AG08395 (cell line): ENCODE measurements at regions not wholly inside any gene's neighbourhood (a gene's known extent, or its start where the extent isn't known, plus 50 kb on each side); places are given as distances from the start of the nearest gene placed in this dataset.
"Not testable (repeated sequence)": the region's sequence is repeated elsewhere in the genome, so short reads cannot be mapped to it uniquely, and the experiment has no call there.

ENCODE experiments used
- DNase-seq: peaks from one replicate; pipeline ENCODE4 v3.0.0; 2012; ENCODE audit warnings: mixed read lengths, low spot score

DNA sequence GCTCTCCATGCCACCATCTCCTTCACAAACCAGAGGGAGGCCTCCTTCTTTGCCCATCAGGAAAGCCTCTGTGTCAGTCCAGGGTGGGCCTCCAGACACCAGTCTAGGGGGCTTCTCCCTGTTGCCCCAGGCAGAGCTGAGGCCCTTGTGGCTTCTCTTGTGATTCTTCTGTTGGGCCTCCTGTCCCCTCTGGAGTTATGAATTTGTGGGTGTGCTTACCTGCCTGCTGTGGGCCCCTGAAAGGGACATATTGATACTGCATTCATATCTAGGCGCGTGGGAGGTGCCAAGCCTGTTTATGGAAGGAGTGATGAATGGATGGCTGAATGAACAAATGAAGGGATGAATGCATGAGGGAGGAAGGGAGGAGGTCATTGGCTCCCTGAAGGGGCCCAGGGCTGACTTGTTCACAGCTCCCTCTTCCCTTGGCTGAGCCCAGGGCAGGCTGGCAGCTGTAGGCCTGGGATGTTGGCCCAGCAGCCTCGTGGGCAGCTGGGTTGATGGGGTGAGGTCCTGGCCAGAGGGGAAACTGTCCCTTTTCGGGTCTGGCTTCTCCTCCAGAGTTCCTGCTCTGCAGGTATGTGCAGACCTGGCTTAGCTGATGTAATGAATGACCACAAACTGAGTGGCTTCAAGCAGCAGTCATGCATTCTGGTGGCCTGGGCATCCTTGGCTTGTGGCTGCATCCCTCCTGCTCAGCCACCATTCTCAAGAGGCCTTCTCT lies 195.4 kb downstream of the GOLGA6L6 start:
- DNase-seq, result no peak

DNA sequence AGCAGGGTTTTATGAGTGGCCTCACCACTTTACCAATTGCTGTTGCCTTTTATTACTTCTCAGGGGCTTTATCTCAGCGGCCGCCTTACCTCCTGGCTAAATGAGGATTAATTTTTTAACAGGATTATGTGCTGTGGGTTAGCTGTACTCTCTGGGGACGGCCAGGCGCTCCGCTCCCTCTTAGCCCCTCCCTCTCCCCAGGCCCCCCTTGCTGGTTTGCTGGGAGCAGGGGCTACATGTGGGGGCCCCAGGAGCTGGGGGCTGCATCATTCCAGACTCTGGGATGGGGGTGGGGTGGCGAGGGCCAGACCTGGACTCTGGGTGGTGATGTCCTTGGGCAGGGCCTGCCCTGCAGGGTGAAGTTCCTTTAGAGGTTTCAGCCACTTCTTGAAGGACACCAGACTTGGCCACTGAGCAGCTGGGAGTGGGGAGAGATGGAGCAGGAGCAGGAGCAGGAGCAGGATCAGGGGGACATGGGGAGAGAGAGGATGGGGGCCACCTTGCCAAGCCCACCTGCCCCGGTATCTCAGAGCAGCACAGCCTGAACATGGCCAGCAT lies 196.1 kb downstream of the GOLGA6L6 start:
- DNase-seq, result no peak

DNA sequence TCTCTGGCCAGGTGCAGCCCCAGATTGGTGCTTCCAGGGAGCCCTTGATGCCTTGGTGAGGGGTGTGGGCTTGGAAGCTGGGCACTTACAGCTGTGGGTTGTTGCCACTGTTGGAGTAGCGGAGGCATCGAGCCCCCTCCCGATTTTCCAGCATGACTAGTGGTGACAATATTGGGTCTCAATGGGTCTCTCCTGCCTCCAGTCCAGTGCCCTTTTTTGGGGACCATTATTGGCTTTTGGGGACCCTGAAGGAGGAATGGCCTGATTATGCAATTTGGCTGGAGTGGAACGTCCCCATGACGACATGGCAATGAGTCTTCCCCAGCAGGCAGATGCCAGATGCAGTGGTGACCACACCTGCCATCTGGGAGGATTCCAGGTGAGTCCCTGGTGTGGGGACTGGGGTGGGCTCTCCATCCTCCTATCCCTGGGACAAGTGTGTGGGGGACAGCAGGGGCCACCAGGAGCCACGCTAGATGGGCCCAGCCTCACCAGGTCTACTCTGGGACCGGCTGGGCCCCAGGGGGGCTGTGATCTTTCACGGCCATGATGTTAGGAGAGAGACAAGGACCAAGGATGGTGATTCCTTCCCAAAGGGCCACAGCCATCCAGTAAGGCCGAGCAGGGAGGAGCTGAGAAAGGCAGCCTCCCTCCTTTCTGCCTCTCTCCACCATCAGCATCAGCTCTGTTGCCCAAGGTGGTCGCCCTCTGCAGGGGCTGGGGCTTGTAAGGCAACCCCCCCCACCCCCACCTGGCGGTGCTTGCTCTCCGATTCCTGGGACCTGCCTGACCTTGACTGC lies 196.8 kb downstream of the GOLGA6L6 start:
- DNase-seq, result no peak

DNA sequence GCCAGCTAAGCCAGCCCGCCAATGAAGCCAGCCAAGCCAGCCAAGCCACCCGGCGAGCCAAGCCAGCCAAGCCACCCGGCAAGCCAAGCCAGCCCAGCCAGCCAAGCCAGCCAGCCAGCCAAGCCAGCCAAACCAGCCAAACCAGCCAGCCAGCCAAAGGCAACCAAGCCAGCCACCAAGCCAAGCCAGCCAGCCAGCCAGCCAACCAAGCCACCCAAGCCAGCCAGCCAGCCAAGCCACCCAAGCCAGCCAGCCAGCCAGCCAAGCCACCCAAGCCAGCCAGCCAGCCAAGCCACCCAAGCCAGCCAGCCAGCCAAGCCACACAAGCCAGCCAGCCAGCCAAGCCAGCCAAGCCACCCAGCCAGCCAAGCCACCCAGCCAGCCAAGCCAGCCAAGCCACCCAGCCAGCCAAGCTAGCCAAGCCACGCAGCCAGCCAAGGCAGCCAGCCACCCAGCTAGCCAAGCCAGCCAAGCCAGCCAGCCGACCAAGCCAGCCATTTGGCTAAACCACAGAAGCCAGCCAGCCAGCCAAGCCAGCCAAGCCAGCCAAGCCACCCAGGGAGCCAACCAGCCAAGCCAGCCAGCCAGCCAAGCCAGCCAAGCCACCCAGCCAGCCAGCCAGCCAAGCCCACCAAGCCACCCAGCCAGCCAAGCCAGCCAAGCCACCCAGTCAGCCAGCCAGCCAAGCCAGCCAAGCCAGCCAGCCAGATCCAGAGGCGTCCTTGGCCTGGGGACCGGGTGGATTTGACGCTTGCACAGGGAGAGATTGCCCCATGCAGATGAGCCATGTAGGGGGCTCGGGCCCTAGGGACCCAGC lies 198.0 kb downstream of the GOLGA6L6 start:
- DNase-seq, result not testable (repeated sequence)

DNA sequence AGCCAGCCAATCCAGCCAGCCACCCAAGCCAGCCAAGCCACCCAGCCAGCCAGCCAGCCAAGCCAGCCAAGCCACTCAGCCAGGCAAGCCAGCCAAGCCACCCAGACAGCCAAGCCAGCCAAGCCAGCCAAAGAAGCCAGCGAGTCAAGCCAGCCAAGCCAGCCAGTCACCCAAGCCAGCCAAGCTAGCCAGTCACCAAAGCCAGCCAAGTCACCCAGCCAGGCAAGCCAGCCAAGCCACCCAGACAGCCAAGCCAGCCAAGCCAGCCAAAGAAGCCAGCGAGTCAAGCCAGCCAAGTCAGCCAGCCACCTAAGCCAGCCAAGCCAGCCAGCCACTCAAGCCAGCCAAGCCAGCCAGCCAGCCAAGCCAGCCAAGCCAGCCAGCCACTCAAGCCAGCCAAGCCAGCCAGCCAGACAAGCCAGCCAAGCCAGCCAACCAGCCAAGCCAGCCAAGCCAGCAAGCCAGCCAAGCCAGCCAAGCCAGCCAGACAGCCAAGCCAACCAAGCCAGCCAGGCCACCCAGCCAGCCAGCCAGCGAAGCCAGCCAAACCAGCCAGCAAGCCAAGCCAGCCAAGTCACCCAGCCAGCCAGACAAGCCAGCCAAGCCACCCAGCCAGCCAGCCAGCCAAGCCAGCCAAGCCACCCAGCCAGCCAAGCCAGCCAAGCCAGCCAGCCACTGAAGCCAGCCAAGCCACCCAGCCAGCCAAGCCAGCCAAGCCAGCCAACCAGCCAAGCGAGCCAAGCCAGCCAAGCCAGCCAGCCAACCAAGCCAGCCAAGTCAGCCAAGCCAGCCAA lies 198.8 kb downstream of the GOLGA6L6 start:
- DNase-seq, result not testable (repeated sequence)

DNA sequence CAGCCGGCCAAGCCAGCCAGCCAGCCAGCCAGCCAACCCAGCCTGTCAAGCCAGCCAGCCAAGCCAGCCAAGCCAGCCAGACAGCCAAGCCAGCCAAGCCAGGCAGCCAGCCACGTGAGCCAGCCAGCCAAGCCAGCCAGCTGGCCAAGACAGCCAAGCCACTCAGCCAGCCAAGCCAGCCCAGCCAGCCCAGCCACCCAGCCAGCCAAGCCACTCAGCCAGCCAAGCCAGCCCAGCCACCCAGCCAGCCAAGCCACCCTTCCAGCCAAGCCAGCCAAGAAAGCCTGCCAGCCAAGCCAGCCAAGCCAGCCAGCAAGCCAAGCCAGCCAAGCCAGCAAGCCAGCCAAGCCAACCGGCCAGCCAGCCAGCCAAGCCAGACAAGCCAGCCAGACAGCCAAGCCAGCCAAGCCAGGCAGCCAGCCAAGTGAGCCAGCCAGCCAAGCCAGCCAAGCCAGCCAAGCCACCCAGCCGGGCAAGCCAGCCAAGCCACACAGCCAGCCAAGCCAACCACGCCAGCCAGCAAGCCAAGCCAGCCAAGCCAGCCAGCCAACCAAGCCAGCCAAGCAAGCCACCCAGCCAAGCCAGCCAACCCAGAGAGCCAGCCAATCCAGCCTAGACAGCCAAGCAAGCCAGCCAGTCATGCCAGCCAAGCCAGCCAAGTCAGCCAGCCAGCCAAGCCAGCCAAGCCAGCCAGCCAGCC lies 199.5 kb downstream of the GOLGA6L6 start:
- DNase-seq, result no peak

DNA sequence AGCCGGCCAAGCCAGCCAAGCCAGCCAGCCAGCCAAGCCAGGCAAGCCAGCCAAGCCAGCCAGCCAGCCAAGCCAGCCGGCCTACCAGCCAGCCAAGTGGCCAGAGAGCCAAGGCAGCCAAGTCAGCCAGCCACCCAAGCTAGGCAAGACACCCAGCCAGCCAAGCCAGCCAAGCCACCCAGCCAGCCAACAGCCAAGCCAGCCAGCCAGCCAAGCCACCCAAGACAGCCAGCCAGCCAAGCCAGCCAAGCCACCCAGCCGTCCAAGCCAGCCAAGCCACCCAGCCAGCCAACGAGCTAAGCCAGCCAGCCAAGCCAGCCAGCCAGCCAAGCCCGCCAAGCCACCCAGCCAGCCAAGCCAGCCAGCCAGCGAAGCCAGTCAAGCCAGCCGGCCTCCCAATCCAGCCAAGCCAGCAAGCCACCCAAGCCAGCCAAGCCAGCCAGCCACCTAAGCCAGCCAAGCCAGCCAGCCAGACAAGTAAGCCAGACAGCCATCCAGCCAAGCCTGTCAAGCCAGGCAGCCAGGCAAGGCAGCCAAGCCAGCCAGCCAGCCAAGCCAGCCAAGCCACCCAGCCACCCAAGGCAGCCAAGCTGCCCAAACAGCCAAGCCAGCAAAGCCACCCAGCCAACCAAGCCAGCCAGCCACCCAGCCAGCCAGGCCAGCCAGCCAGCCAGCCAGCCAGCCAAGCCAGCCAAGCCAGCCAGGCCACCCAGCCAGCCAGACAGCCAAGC lies 200.5 kb downstream of the GOLGA6L6 start:
- no peak for DNase-seq

DNA sequence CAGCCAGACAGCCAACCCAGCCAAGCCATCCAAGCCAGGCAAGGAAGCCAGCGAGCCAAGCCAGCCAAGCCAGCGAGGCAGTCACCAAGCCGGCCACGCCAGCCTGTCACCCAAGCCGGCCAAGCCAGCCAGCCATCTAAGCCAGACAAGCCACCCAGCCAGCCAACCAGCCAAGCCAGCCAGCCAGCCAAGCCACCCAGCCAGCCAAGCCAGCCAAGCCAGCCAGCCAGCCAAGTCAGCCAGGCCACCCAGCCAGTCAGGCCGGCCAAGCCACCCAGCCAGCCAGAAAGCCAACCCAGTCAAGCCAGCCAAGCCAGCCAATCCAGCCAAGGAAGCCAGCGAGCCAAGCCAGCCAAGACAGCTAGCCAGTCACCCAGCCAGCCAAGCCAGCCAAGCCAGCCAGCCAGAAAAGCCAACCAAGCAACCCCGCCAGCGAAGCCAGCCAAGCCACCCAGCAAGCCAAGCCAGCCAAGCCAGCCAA lies 201.2 kb downstream of the GOLGA6L6 start:
- no peak for DNase-seq

DNA sequence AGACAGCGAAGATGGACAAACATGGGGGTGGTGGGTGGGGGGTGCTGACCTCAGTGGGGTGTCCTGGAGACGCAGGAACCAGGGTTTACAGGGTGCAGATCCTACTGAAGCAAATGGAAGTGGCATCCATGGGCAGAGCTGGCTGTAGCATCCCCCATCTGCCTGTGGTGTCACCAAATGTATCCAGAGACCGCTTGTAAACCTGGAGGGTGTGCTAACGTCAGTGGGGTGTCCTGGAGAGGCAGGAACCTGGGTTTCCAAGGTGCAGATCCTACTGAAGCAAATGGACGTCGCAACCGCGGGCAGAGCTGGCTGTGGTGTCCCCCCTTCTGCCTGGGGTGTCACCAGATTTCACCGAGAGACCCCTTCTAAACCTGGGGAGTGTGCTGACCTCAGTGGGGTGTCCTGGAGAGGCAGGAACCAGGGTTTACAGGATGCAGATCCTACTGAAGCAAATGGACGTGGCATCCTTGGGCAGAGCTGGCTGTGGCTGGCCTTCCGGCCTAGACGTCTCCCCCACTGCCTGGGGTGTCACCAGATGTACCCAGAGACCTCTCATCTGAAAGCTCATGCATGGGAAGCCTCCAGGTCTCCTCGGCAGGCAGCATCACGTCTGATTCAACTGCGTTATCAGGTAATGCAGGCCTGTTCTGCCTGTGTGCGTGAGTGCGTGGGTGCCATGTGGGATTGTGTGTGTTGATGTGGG lies 202.4 kb downstream of the GOLGA6L6 start:
- not testable (repeated sequence) for DNase-seq

DNA sequence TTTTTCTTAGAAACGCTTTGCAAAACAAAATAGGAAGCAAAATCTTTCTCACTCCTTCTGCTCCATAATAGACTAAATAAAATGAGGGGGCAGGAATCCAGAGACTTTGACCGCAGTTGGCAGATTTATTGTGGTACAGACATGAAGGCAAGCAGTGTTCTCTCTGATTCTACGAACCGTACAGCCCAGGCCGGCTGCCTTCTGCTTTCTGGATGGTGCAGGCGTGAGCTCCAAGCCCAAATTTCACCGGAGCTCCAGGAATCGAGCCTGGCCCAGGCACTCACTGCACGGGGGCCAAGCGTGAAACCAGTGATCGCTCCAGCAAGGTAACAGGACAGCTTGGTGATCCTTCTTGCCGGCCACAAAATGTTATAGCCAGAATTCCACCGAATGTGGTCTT lies 202.9 kb downstream of the GOLGA6L6 start:
- not testable (repeated sequence) for DNase-seq

DNA sequence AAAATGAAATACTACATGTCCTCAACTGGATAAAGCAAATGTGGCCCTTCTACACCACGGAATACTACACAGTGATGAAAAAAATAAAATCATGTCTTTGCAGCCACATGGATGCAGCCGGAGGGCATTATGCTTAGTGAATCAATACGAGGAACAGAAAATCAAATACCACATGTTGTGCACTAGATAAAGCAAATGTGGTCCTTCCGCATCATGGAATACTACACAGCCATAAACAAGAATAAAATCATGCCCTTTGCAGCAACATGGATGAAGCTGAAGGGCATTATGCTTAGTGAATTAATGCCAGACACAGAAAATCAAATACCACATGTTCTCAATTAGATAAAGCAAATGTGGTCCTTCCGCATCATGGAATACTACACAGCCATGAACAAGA lies 204.4 kb downstream of the GOLGA6L6 start:
- DNase-seq, result not testable (repeated sequence)

DNA sequence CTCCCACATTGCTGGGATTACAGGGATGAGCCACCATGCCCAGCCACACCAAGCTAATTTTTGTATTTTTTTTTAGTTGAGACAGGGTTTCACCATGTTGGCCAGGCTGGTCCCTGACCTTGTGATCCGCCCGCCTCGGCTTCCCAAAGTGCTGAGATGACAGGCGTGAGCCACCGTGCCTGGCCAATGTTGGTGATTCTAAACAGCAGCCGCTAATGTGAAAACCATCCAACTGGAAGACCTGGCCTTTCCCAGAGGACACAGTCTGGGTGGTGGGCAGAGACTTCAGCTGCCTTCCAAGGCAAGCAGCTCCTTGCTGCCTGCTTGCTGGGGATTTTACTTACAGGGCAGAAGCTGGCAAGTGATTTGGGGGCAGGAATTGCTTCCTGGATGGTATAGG lies 207.1 kb downstream of the GOLGA6L6 start:
- not testable (repeated sequence) for DNase-seq

DNA sequence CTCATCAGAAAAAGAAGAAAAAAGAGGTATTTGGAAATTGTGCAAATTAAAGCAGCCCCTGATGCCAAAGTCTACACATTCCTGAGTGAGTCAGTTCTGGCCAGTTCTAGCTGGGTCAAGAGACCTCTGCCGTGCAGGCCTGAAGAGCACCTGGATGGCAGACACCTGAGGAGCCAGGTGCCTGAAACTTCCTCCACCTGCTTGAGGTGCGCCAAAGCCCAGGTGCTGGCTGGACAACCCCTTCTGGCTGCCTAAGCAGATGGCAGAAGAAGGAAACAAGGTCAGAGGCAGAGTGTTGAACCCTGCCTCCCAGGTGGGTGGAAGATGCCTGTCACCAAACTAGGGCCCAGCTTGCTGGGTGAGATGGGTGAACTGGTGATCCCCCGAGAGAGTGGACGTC lies 215.8 kb downstream of the GOLGA6L6 start:
- not testable (repeated sequence) for DNase-seq

DNA sequence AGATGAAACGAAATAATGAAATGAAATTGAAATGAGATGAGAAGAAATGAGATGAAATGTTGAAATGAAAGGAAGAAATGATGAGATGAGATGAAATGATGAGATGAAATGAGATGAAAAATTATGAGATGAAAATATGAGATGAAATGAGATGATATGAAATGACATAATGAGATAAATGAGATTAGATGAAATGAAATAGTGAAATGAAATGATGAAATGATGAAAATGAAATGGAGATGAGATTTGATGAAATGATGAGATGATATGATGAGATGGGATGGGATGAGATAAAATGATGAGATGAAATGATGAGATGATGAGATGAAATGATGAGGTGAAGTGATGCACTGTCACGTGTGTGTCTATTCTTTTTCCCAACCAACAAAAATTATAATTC lies 224.5 kb downstream of the GOLGA6L6 start:
- DNase-seq, result not testable (repeated sequence)

DNA sequence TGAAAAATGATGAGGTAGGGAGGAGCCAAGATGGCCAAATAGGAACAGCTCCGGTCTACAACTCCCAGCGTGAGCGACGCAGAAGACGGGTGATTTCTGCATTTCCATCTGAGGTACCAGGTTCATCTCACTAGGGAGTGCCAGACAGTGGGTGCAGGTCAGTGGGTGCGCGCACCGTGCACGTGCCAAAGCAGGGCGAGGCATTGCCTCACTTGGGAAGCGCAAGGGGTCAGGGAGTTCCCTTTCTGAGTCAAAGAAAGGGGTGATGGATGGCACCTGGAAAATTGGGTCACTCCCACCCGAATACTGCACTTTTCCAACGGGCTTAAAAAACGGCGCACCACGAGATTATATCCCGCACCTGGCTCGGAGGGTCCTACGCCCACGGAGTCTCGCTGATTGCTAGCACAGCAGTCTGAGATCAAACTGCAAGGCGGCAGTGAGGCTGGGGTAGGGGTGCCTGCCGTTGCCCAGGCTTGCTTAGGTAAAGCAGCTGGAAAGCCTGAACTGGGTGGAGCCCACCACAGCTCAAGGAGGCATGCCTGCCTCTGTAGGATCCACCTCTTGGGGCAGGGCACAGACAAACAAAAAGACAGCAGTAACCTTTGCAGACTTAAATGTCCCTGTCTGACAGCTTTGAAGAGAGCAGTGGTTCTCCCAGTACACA lies 230.5 kb downstream of the GOLGA6L6 start:
- not testable (repeated sequence) for DNase-seq

DNA sequence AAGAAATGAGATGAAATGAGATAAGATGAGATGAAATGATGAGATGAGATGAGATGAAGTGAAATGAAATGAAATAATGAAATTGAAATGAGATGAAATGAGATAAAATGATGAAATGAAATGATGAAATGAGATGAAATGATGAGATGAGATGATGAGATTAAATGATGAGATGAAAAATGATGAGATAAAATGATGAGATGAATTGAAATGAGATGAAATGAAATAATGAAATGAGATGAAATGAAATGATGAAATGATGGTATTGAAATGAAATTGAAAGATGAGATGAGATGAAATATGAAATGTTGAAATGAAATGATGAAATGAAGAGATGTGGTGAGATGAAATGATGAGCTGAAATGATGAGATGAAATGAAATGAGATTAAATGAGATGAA lies 231.0 kb downstream of the GOLGA6L6 start:
- no peak for DNase-seq

DNA sequence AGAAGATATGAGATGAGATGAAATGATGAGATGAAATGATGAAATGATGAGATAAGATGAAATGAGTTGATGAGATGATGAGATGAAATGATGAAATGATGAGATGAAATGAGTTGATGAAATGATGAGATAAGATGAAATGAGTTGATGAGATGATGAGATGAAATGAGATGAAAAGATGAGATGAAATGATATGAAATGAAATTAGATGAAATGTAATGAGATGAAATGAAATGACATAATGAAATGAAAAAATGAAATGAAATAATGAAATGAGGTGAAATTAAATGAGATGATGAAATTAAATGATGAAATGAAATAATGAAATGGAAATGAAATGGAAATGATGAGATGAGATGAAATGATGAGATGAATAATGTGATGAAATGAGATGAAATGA lies 231.6 kb downstream of the GOLGA6L6 start:
- DNase-seq, result not testable (repeated sequence)

DNA sequence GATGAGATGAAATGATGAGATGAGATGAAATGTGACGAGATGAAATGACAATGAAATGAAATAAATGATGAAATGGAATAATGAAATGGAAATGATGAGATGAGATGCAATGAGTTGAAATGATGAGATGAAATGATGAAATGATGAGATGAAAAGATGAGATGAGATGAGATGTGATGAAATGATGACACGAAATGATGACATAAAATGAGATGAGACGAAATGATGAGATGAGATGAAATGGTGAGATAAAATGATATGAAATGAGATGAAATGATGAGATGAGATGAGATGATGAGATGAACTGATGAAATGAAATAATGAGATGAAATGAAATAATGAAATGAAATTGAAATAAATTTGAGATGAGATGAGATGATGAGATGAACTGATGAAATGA lies 232.2 kb downstream of the GOLGA6L6 start:
- not testable (repeated sequence) for DNase-seq
